HUES48 (cell line): ENCODE measurements at regions not wholly inside any gene's neighbourhood (a gene's known extent, or its start where the extent isn't known, plus 50 kb on each side); places are given as distances from the start of the nearest gene placed in this dataset.
"Not testable (repeated sequence)": the region's sequence is repeated elsewhere in the genome, so short reads cannot be mapped to it uniquely, and the experiment has no call there.

ENCODE experiments used
- H3K27ac ChIP-seq: one replicate; pipeline ENCODE4 v1.7.0; 2013; ENCODE audit warnings: low read depth, low read length, inconsistent platforms
- H3K27me3 ChIP-seq: 2 replicates; pipeline ENCODE4 v1.6.1; 2013; ENCODE audit warnings: mild to moderate bottlenecking, low read length; ENCODE audit not compliant: control insufficient read depth, insufficient read depth
- H3K36me3 ChIP-seq: 2 replicates; pipeline ENCODE4 v1.6.1; 2013; ENCODE audit warnings: low read length; ENCODE audit not compliant: control insufficient read depth, insufficient read depth
- H3K4me1 ChIP-seq: 2 replicates; pipeline ENCODE4 v1.6.1; 2013; ENCODE audit warnings: mild to moderate bottlenecking, low read length; ENCODE audit not compliant: control insufficient read depth, insufficient read depth
- H3K4me3 ChIP-seq: 2 replicates; pipeline ENCODE4 v1.5.1; 2013; ENCODE audit warnings: mild to moderate bottlenecking, low read depth, low read length
- H3K9ac ChIP-seq: 2 replicates; pipeline ENCODE4 v1.6.1; 2013; ENCODE audit warnings: mild to moderate bottlenecking, low read depth, low read length, moderate library complexity
- H3K9me3 ChIP-seq: 2 replicates; pipeline ENCODE4 v1.6.1; 2013; ENCODE audit warnings: low read length; ENCODE audit not compliant: control insufficient read depth, insufficient read depth

DNA sequence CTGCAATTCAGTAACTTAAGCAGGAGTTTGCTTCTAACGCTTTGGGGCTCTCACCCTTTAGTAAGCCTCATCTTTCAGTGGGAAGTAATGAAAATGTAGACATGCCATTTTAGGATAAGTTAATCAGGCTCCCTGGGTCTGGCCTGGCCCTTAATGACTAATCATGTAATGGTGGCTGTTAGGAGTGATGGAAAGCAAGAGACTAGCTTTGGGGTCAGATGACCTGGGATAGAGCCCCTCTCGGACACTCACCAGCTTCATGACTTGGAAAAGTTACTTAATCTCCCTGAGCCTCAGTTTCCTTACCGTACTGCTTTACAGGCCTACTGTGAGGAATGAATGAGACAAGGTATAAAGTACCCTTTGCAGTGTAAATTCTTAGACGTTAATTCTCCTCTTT lies 194.4 kb downstream of the LPIN1 start:
- no peak overlapping the region for H3K9ac ChIP-seq
- no peak overlapping the region for H3K4me3 ChIP-seq
- no peaks in the 10 kb centered on the region for H3K9me3 ChIP-seq
- no peaks in the 10 kb centered on the region for H3K36me3 ChIP-seq
- no peaks in the 10 kb centered on the region for H3K27me3 ChIP-seq
- no peaks in the 10 kb centered on the region for H3K4me1 ChIP-seq
- H3K27ac ChIP-seq: no peak overlapping the region

DNA sequence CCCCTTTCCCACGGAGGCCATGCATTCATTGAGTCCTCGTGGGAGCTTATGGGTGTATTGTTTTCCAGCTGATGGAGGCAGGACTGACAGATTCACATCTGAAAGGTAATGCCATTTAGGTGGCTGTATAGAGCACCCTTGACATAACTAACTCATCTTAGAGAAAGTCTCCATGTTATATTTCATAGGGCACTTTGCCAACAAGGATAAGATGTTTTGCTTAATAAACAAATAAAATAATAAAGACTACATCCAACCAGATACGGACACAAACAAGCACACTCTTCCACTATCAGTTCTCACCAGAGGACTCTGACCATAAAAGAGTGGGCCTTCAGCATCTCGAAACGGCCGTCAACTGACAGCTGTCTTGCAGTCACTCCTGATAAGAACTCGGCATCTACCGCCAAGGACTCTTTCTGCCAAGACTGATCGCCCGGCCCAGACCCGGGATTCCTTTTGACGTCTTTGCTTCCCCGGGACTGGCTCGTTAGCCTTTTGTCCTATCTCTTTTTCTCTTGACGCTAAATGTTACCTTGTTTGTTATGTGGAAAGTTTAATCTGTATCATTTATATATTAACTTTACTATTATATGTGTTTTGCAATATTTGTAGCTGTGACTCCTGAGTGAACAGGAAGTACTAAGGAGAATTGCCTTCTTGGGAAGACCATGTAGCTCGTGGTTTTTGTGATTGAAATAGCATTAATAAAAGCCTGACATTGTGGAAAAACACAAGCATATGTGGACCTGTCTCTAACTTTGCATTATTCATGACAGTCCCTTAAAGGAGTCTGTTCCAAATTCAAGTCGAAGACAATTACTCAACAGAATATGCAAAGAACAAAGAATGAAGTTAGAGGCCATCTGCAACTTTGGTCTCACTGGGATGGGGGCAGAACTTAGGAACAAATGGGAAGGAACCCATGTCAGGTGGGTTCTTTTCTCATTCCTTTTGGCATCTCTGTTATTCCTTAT lies 195.1 kb downstream of the LPIN1 start:
- H3K4me3 ChIP-seq: no peak overlapping the region
- H3K9ac ChIP-seq: no peak overlapping the region
- no peak overlapping the region for H3K27ac ChIP-seq
- H3K27me3 ChIP-seq: no peaks in the 10 kb centered on the region
- H3K4me1 ChIP-seq: no peaks in the 10 kb centered on the region
- no peaks in the 10 kb centered on the region for H3K9me3 ChIP-seq
- no peaks in the 10 kb centered on the region for H3K36me3 ChIP-seq

DNA sequence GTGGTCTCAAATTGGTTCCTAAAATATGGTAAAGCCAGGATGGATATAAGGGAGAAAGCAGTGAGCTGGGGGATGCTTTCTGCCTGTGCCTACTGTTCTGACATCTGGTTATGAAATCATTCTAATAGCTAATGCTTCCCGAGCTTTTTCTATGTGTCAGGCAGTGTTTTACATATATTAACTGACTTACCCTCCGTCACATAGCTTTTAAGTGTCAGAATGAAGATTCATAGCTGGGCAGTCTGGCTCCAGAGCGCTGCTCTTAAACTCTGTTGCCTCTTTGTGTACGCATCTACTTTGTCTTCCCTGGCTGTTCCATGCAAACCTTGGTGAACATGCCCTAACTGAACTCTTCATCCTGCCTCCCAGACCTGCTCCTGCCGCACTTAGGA lies 195.7 kb downstream of the LPIN1 start:
- no peak overlapping the region for H3K27ac ChIP-seq
- H3K4me1 ChIP-seq: no peaks in the 10 kb centered on the region
- no peak overlapping the region for H3K4me3 ChIP-seq
- no peak overlapping the region for H3K9ac ChIP-seq
- H3K27me3 ChIP-seq: no peaks in the 10 kb centered on the region
- no peaks in the 10 kb centered on the region for H3K9me3 ChIP-seq
- H3K36me3 ChIP-seq: no peaks in the 10 kb centered on the region

DNA sequence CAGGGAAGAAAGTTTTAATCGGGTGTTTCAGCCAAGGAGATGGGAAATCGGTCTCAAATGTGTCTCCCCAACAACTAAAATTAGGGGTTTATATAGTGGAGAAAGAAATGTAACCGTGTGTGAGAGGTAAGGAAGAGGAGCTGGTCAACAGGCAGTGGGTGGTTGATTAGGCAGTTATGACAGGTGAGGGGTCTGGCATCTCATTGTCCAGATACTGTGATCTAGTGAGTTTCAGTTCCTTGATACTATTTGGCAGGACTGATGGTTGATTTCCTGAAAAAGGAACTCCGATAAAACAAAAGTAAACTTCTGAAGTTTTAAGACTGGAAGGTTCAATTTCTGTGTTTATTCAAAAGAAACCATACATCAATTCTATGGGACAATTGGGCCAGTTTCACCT lies 197.9 kb downstream of the LPIN1 start:
- H3K4me1 ChIP-seq: no peaks in the 10 kb centered on the region
- no peak overlapping the region for H3K9ac ChIP-seq
- H3K27ac ChIP-seq: no peak overlapping the region
- H3K4me3 ChIP-seq: no peak overlapping the region
- H3K9me3 ChIP-seq: no peaks in the 10 kb centered on the region
- H3K36me3 ChIP-seq: no peaks in the 10 kb centered on the region
- no peaks in the 10 kb centered on the region for H3K27me3 ChIP-seq

DNA sequence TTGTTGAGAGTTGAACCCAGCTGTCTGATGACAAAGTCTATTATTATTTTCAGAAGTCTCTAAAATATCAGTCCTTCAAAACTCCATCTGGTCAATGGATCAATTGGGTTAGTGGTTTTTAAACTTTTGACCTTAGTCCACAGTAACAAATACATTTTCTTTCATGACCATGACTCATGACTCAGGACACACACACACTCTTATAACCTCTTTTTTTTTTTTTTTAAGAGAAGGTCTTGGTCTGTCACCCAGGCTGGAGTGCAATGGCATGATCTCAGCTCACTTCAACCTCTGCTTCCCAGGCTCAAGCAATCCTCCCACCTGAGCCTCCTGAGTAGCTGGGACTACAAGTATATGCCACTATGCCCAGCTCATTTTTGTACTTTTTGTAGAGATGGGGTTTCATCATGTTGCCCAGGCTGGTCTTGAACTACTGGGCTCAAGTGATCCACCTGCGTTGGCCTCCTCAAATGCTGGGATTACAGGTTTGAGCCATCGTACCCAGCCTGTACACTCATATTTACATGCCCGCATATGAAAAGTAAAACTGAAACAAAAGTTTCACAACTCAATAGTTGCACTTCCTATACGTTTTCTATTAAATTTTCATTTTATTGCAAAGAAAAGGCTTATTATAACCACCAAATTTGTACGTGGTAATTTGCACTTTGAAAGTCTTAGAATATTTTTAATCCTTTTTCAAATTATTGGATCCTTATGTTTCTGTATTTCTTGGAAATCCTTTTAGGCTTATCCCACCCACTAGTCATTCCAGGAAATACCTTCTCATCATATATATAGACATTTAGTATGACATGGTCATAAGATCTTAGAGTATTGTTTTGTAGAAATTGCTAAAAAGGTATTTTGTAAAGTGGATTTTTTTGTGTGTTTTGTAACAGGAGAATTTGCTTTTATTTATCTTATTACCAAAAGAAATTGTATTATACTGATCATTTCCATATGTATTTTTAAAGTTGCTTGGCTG lies 199.0 kb downstream of the LPIN1 start:
- Histone ChIP-seq H3K27ac (no peak overlapping the region), H3K9ac (no peak overlapping the region), H3K27me3 (no peaks in the 10 kb centered on the region), H3K4me1 (no peaks in the 10 kb centered on the region), H3K9me3 (no peaks in the 10 kb centered on the region), H3K36me3 (no peaks in the 10 kb centered on the region), H3K4me3 (no peak overlapping the region)

DNA sequence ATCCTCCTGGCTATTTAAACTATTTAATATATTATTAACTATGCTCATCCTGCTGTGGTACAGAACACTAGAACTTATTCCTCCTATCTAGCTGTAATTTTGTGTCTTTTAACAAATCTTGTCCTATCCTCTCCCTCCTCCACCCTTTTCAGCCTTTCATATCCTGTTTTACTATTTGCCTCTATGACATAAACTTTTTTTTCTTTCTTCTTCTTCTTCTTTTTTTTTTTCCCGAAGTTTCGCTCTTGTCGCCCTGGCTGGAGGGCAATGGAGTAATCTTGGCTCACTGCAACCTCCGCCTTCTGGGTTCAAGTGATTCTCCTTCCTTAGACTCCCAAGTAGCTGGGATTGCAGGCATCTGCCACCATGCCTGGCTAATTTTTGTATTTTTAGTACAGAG lies 201.5 kb downstream of the LPIN1 start:
- Histone ChIP-seq H3K9ac (no peak overlapping the region), H3K4me3 (no peak overlapping the region), H3K9me3 (no peaks in the 10 kb centered on the region), H3K27ac (no peak overlapping the region), H3K4me1 (no peaks in the 10 kb centered on the region), H3K36me3 (no peaks in the 10 kb centered on the region), H3K27me3 (no peaks in the 10 kb centered on the region)

DNA sequence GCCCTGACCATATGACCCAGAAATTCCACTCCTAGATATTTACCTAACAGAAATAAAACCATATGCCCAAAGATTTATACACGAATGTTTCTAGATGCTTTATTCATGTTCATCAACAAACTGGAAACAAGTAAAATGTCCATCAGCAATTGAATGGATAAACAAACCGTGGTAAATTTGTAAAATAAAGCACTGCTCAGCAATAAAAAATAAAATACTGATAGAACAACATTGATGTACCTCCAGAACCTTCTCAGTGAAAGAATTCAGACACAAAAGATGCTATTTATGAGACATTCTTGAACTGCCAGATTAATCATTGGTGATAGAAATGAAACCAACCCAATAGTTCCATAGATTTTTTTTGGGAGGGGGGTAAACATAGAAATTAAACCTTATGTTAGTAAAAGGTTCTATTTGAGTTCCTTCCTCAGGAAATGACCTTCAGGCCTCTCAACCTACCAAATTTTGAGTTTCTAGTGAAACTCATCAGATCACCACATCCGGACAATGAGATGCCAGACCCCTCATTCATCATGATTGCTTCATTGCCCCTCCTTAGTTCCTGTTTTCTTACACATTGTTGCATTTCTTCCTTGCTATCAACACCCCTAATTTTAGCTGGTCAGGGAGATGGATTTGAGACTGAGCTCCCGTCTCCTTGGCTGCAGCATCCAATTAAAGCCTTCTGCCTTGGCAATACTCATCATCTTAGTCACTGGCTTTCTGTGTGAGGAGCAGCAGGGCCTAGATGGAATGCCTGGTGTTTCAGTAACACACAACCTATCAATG lies 203.5 kb downstream of the LPIN1 start:
- H3K4me1 ChIP-seq: no peaks in the 10 kb centered on the region
- H3K36me3 ChIP-seq: no peaks in the 10 kb centered on the region
- H3K27ac ChIP-seq: no peak overlapping the region
- no peak overlapping the region for H3K9ac ChIP-seq
- no peaks in the 10 kb centered on the region for H3K9me3 ChIP-seq
- no peak overlapping the region for H3K4me3 ChIP-seq
- H3K27me3 ChIP-seq: no peaks in the 10 kb centered on the region

DNA sequence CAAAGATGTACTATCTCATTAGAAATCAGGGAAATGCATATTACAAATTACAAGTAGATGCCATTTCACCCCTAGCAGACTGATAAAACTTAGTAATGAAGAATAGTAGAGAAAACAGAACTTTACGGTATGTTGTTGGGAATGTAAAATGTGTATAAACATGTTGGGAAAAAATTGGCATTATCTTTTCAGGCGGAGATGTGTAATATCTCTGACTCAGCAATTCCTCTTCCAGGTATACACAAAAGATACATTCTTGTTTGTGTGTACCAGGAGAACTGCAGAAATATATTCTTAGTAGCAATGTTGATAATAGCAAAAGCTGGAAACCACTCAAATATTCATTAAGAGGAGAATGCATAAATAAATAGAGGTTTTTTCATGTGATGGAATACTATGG lies 204.5 kb downstream of the LPIN1 start:
- Histone ChIP-seq H3K9ac (no peak overlapping the region), H3K4me3 (no peak overlapping the region), H3K27ac (no peak overlapping the region), H3K36me3 (no peaks in the 10 kb centered on the region), H3K4me1 (no peaks in the 10 kb centered on the region), H3K9me3 (no peaks in the 10 kb centered on the region), H3K27me3 (no peaks in the 10 kb centered on the region)

DNA sequence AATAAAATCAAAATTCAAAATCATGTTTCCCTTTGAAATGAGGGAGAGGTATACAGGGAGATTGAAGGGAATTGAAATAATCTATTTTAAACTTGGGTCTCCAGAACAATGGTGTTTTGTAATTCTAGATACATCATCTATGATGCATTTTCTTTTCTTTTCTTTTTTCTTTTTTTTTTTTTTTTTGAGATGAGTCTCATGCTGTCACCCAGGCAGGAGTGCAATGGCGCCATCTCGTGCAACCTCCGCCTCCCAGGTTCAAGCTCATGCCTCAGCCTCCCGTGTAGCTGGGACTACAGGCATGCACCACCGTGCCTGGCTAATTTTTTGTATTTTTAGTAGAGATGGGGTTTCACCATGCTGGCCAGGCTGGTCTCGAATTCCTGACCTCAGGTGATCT lies 205.1 kb downstream of the LPIN1 start:
- H3K27me3 ChIP-seq, H3K4me1 ChIP-seq, H3K9me3 ChIP-seq, H3K4me3 ChIP-seq, H3K36me3 ChIP-seq, H3K9ac ChIP-seq, H3K27ac ChIP-seq: not testable (repeated sequence)

DNA sequence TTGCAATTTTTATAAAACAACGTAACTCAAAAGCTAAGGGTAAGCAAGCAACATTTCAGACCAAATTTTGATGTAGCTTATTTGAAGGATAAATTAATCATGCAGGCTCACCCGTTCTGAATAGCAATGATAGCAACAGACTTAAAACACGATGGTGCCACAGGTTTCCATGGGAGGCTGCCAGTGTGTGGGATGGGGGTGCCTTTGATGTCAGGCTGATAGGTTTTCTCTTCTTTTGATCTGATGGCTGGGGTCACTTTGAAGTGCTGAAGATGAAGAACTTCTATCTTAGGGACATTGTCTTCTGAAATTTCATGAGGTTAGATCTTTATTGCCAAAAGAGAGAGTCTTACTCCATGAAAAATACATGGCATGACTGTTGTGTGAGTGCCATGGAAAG lies 206.8 kb downstream of the LPIN1 start:
- Histone ChIP-seq H3K36me3 (no peaks in the 10 kb centered on the region), H3K9ac (no peak overlapping the region), H3K4me3 (no peak overlapping the region), H3K27me3 (no peaks in the 10 kb centered on the region), H3K9me3 (no peaks in the 10 kb centered on the region), H3K27ac (no peak overlapping the region), H3K4me1 (no peaks in the 10 kb centered on the region)
